WTC11 (cell line): ENCODE measurements at regions not wholly inside any gene's neighbourhood (a gene's known extent, or its start where the extent isn't known, plus 50 kb on each side); places are given as distances from the start of the nearest gene placed in this dataset.

Experiments used
- ATAC-seq: fragments of 200-7000 bp; cut with Tn5 transposase; 2 replicates; pipeline ENCODE4 v1.10.0; 2021; ENCODE audit warnings: mild to moderate bottlenecking, moderate library complexity
- CTCF ChIA-PET: fragments of 300-600 bp; sonication (Branson Sonifier 250); formaldehyde crosslinking; loops from one replicate; lab custom pipeline; 2021; ENCODE audit warnings: antibody characterized with exemption; lab: Charles Lee
- POLR2A ChIA-PET: fragments of 350-600 bp; sonication (Branson Sonifier 250); formaldehyde crosslinking; loops from one replicate; lab custom pipeline; 2021; ENCODE audit warnings: antibody characterized with exemption; lab: Charles Lee
- DNase-seq: peaks from one replicate; pipeline ENCODE4 v3.0.0; 2021; ENCODE audit warnings: low spot score
- H3K27ac Mint-ChIP-seq: 2 replicates; pipeline ENCODE4 v1.8.0; 2021; ENCODE audit warnings: mixed read lengths
- H3K27me3 Mint-ChIP-seq: 2 replicates; pipeline ENCODE4 v1.8.0; 2021; ENCODE audit warnings: low read depth, mild to moderate bottlenecking, moderate library complexity, mixed read lengths
- H3K36me3 Mint-ChIP-seq: 2 replicates; pipeline ENCODE4 v1.8.0; 2021; ENCODE audit warnings: mixed read lengths
- H3K4me1 Mint-ChIP-seq: 2 replicates; pipeline ENCODE4 v1.8.0; 2022; ENCODE audit warnings: mixed read lengths
- H3K4me3 Mint-ChIP-seq: 2 replicates; pipeline ENCODE4 v1.8.0; 2021; ENCODE audit warnings: mild to moderate bottlenecking, moderate library complexity, mixed read lengths
- H3K9me3 Mint-ChIP-seq: 2 replicates; pipeline ENCODE4 v1.8.0; 2021; ENCODE audit warnings: mixed read lengths
- CBFB ChIP-seq: sonication (generic); formaldehyde crosslinking; IDR thresholded peaks from 2 replicates; pipeline ENCODE4 v1.8.1; 2022; ENCODE audit warnings: mild to moderate bottlenecking, low read depth, missing genetic modification reagents
- CREB1 ChIP-seq: sonication (generic); formaldehyde crosslinking; IDR thresholded peaks from 2 replicates; pipeline ENCODE4 v1.8.0; 2023; ENCODE audit warnings: mild to moderate bottlenecking, missing genetic modification reagents
- E2F1 ChIP-seq: sonication (generic); formaldehyde crosslinking; IDR thresholded peaks from 2 replicates; pipeline ENCODE4 v1.8.0; 2022; ENCODE audit warnings: mild to moderate bottlenecking, missing genetic modification reagents
- E2F5 ChIP-seq: sonication (generic); formaldehyde crosslinking; IDR thresholded peaks from 2 replicates; pipeline ENCODE4 v1.8.1; 2022; ENCODE audit warnings: mild to moderate bottlenecking, moderate library complexity, missing genetic modification reagents
- EMX1 ChIP-seq: fragments of 250-450 bp; sonication (Bioruptor Pico); IDR thresholded peaks from 2 replicates; pipeline ENCODE4 v1.8.0; 2021; ENCODE audit warnings: mild to moderate bottlenecking
- ERG ChIP-seq: fragments of 250-450 bp; sonication (Bioruptor Pico); IDR thresholded peaks from 2 replicates; pipeline ENCODE4 v1.8.0; 2021; ENCODE audit warnings: mild to moderate bottlenecking
- ESRRA ChIP-seq: sonication (generic); formaldehyde crosslinking; IDR thresholded peaks from 2 replicates; pipeline ENCODE4 v1.8.1; 2022; ENCODE audit warnings: mild to moderate bottlenecking, missing genetic modification reagents, borderline replicate concordance
- FOXK1 ChIP-seq: sonication (generic); formaldehyde crosslinking; IDR thresholded peaks from 2 replicates; pipeline ENCODE4 v1.8.0; 2022; ENCODE audit warnings: mild to moderate bottlenecking, moderate library complexity, missing genetic modification reagents
- FOXP1 ChIP-seq: sonication (generic); formaldehyde crosslinking; IDR thresholded peaks from 2 replicates; pipeline ENCODE4 v1.8.0; 2022; ENCODE audit warnings: missing genetic modification reagents, mild to moderate bottlenecking, moderate library complexity, borderline replicate concordance
- IRF2 ChIP-seq: sonication (generic); formaldehyde crosslinking; IDR thresholded peaks from 2 replicates; pipeline ENCODE4 v1.8.0; 2022; ENCODE audit warnings: low read depth, missing genetic modification reagents, borderline replicate concordance
- KAT7 ChIP-seq: sonication (generic); formaldehyde crosslinking; IDR thresholded peaks from 2 replicates; pipeline ENCODE4 v1.8.1; 2023; ENCODE audit warnings: missing genetic modification reagents, mild to moderate bottlenecking, borderline replicate concordance
- MAX ChIP-seq: sonication (generic); formaldehyde crosslinking; IDR thresholded peaks from 2 replicates; pipeline ENCODE4 v1.8.0; 2022; ENCODE audit warnings: mild to moderate bottlenecking, missing genetic modification reagents
- MXD4 ChIP-seq: fragments of 250-450 bp; sonication (Bioruptor Pico); IDR thresholded peaks from 2 replicates; pipeline ENCODE4 v1.8.0; 2021; ENCODE audit warnings: mild to moderate bottlenecking, moderate library complexity, borderline replicate concordance
- SMAD3 ChIP-seq: sonication (generic); formaldehyde crosslinking; IDR thresholded peaks from 2 replicates; pipeline ENCODE4 v1.8.0; 2022; ENCODE audit warnings: missing genetic modification reagents, mild to moderate bottlenecking, borderline replicate concordance
- TCF7 ChIP-seq: sonication (generic); formaldehyde crosslinking; IDR thresholded peaks from 2 replicates; pipeline ENCODE4 v1.8.0; 2022; ENCODE audit warnings: mild to moderate bottlenecking, low read depth, missing genetic modification reagents, moderate library complexity
- ZBTB43 ChIP-seq: sonication (generic); formaldehyde crosslinking; IDR thresholded peaks from 2 replicates; pipeline ENCODE4 v1.8.1; 2023; ENCODE audit warnings: mild to moderate bottlenecking, missing genetic modification reagents
- ZNF138 ChIP-seq: sonication (generic); formaldehyde crosslinking; conservative IDR thresholded peaks from 2 replicates; pipeline ENCODE4 v1.8.1; 2022; ENCODE audit warnings: mild to moderate bottlenecking, moderate library complexity, missing genetic modification reagents
- ZNF232 ChIP-seq: sonication (generic); formaldehyde crosslinking; IDR thresholded peaks from 2 replicates; pipeline ENCODE4 v1.8.0; 2022; ENCODE audit warnings: mild to moderate bottlenecking, missing genetic modification reagents
- ZNF317 ChIP-seq: sonication (generic); formaldehyde crosslinking; IDR thresholded peaks from 2 replicates; pipeline ENCODE4 v1.8.1; 2023; ENCODE audit warnings: low read depth, mild to moderate bottlenecking, moderate library complexity, missing genetic modification reagents, borderline replicate concordance
- ZNF416 ChIP-seq: fragments of 250-450 bp; sonication (Bioruptor Pico); IDR thresholded peaks from 2 replicates; pipeline ENCODE4 v1.9.0; 2021; ENCODE audit warnings: mild to moderate bottlenecking, inconsistent platforms
- ZNF532 ChIP-seq: fragments of 250-450 bp; sonication (Bioruptor Pico); IDR thresholded peaks from 2 replicates; pipeline ENCODE4 v1.9.0; 2021; ENCODE audit warnings: mild to moderate bottlenecking, borderline replicate concordance
- ZNF671 ChIP-seq: fragments of 250-450 bp; sonication (Bioruptor Pico); IDR thresholded peaks from 2 replicates; pipeline ENCODE4 v1.8.0; 2021; ENCODE audit warnings: mild to moderate bottlenecking
- ZSCAN18 ChIP-seq: fragments of 250-450 bp; sonication (Bioruptor Pico); IDR thresholded peaks from 2 replicates; pipeline ENCODE4 v2.1.2; 2022; ENCODE audit warnings: mild to moderate bottlenecking, moderate library complexity

- Mint-ChIP-seq H3K27me3 (no peaks in the 10 kb centered on the region; the same call in 1 of the 2 replicates), H3K36me3 (peaks cover 41% of the 10 kb centered on the region), H3K27ac (no peak overlapping the region), H3K4me3 (no peak overlapping the region), H3K4me1 (peaks cover 4% of the 10 kb centered on the region; the same call in 1 of the 2 replicates), H3K9me3 (peaks cover 49% of the 10 kb centered on the region)
- TF ChIP-seq ZNF232 (CRISPR knock-in tag) (no peak), MAX (CRISPR knock-in tag) (no peak), E2F5 (CRISPR knock-in tag) (no peak), ZNF532 (CRISPR knock-in tag) (no peak), MXD4 (CRISPR knock-in tag) (no peak), CREB1 (CRISPR knock-in tag) (no peak), TCF7 (CRISPR knock-in tag) (no peak), CBFB (CRISPR knock-in tag) (no peak), ERG (CRISPR knock-in tag) (no peak), ZNF416 (no peak), ZBTB43 (CRISPR knock-in tag) (no peak), ESRRA (CRISPR knock-in tag) (no peak), ZNF671 (no peak), ZSCAN18 (no peak), IRF2 (no peak), FOXP1 (no peak)
- POLR2A ChIA-PET, result no interaction called here
- ATAC-seq (peak; percentile 48; the same call in 1 of the 2 replicates), DNase-seq (no peak)
- CTCF ChIA-PET, result no interaction called here
These were observed 242.1 kb upstream of the GJE1 start for GRCh38 chr6:141890661-141891060.

- no peak overlapping the region for H3K27ac Mint-ChIP-seq
- ATAC-seq, result no peak
- H3K4me1 Mint-ChIP-seq, result no peaks in the 10 kb centered on the region
- H3K9me3 Mint-ChIP-seq, result peaks cover 66% of the 10 kb centered on the region
- no peak for DNase-seq
- peaks cover 51% of the 10 kb centered on the region for H3K36me3 Mint-ChIP-seq
- no peak overlapping the region for H3K4me3 Mint-ChIP-seq
- POLR2A ChIA-PET, result no interaction called here
- H3K27me3 Mint-ChIP-seq, result no peaks in the 10 kb centered on the region; the same call in 1 of the 2 replicates
- peak; percentile 88 for TF ChIP-seq ZNF317 (CRISPR knock-in tag)
- no peak for TF ChIP-seq FOXK1 (CRISPR knock-in tag)
- no peak for TF ChIP-seq SMAD3 (CRISPR knock-in tag)
- TF ChIP-seq KAT7, result no peak
- no peak for TF ChIP-seq ZNF138
- no peak for TF ChIP-seq E2F1 (CRISPR knock-in tag)
- no peak for TF ChIP-seq EMX1
- TF ChIP-seq IRF2, result no peak
- TF ChIP-seq, all 79 proteins: peak for 1
- CTCF ChIA-PET, result interaction anchor here (0.6 kb wide), 1 partner anchor 19 kb away, joined by 3 read pairs; no protein-coding TSS in a partner anchor
These were observed 247.9 kb upstream of the GJE1 start for GRCh38 chr6:141884850-141885249.
